ENCODE measurements at regions not wholly inside any gene's neighbourhood (a gene's known extent, or its start where the extent isn't known, plus 50 kb on each side); places are given as distances from the start of the nearest gene placed in this dataset.

GRCh38 chr20:6381887-6382286 lies 259.1 kb upstream of the FERMT1 start:
- Histone ChIP-seq H3K36me3 (no peaks in the 10 kb centered on the region), H3K4me3 (ENCODE audit: low read depth in 1 of 2, low read length in 1 of 2) (no peak overlapping the region), H3K9me3 (no peaks in the 10 kb centered on the region), H3K27ac (no peak overlapping the region), H3K4me1 (ENCODE audit: control insufficient read depth in 1 of 2, insufficient read depth in 1 of 2, low read depth in 1 of 2, low read length in 1 of 2) (no peaks in the 10 kb centered on the region), H3K27me3 (no peaks in the 10 kb centered on the region)
- TF ChIP-seq, protein P1, sequence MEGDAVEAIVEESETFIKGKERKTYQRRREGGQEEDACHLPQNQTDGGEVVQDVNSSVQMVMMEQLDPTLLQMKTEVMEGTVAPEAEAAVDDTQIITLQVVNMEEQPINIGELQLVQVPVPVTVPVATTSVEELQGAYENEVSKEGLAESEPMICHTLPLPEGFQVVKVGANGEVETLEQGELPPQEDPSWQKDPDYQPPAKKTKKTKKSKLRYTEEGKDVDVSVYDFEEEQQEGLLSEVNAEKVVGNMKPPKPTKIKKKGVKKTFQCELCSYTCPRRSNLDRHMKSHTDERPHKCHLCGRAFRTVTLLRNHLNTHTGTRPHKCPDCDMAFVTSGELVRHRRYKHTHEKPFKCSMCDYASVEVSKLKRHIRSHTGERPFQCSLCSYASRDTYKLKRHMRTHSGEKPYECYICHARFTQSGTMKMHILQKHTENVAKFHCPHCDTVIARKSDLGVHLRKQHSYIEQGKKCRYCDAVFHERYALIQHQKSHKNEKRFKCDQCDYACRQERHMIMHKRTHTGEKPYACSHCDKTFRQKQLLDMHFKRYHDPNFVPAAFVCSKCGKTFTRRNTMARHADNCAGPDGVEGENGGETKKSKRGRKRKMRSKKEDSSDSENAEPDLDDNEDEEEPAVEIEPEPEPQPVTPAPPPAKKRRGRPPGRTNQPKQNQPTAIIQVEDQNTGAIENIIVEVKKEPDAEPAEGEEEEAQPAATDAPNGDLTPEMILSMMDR (IDR thresholded peaks at IDR 0.05), result no peak

- TF ChIP-seq, protein P1 (IDR thresholded peaks at IDR 0.05), result no peak
- H3K4me1 ChIP-seq (ENCODE audit: control insufficient read depth in 1 of 2, insufficient read depth in 1 of 2, low read depth in 1 of 2, low read length in 1 of 2), result no peaks in the 10 kb centered on the region
- no peaks in the 10 kb centered on the region for H3K27me3 ChIP-seq
- H3K36me3 ChIP-seq, result no peaks in the 10 kb centered on the region
- no peak overlapping the region for H3K27ac ChIP-seq
- no peak overlapping the region for H3K4me3 ChIP-seq (ENCODE audit: low read depth in 1 of 2, low read length in 1 of 2)
- H3K9me3 ChIP-seq, result no peaks in the 10 kb centered on the region
Measured at GRCh38 chr20:6362245-6362644, 239.4 kb upstream of the FERMT1 start.

DNA sequence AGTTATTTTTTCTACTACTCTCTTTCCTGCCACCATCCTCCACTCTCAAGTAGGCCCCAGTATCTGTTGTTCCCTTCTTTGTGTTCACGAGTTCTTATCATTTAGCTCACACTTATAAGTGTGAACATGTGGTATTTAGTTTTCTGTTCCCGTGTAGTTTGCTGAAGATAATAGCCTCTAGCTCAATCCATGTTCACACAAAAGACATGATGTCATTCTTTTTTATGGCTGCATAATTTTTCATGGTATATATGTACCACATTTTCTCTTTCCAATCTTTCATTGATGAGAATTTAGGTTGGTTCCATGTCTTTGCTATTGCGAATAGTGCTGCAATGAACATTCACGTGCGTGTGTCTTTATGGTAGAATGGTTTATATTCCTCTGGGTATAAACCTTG lies 237.9 kb upstream of the FERMT1 start:
- TF ChIP-seq, protein P1 (IDR thresholded peaks at IDR 0.05), result no peak
- Histone ChIP-seq H3K36me3 (no peaks in the 10 kb centered on the region), H3K4me3 (ENCODE audit: low read depth in 1 of 2, low read length in 1 of 2) (no peak overlapping the region), H3K4me1 (ENCODE audit: control insufficient read depth in 1 of 2, insufficient read depth in 1 of 2, low read depth in 1 of 2, low read length in 1 of 2) (no peaks in the 10 kb centered on the region), H3K27ac (no peak overlapping the region), H3K9me3 (no peaks in the 10 kb centered on the region), H3K27me3 (no peaks in the 10 kb centered on the region)

DNA sequence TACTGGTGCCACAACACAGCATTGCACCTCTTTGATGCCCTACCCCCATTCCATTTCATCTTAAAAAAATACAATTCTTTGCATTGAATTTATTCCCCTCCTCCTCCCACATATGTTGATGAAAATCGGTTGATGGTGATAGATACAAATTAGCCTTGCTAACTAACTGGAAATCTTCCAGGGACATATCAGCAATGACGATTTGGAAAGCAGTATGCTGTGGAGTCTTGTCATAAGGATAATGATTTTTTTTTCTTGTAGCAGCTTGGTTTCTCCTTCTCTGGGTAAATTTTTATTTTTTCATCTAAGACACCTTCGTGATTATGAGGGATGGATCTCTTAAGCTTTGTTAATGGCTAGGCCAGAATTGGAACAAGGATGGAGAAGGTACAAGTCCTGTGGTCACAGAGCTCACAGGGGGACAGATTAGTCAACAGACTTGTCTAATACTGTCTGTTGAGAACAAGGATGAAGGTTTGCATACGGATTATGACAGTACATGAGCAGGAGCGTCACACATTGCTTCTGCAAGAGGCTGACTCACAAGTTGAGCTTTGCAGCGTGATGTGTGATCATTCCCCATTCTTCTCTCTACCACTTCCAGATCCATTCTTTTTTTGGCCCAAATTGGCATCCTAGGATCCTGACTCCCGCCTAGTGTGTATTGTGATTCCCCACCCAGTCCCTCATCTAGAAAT lies 233.1 kb upstream of the FERMT1 start:
- Histone ChIP-seq H3K27me3 (no peaks in the 10 kb centered on the region), H3K27ac (no peak overlapping the region), H3K9me3 (no peaks in the 10 kb centered on the region), H3K36me3 (no peaks in the 10 kb centered on the region), H3K4me3 (ENCODE audit: low read depth in 1 of 2, low read length in 1 of 2) (no peak overlapping the region), H3K4me1 (ENCODE audit: control insufficient read depth in 1 of 2, insufficient read depth in 1 of 2, low read depth in 1 of 2, low read length in 1 of 2) (no peaks in the 10 kb centered on the region)
- TF ChIP-seq, protein P1 (IDR thresholded peaks at IDR 0.05), result no peak

- TF ChIP-seq, protein P1 (IDR thresholded peaks at IDR 0.05), result no peak
Measured at GRCh38 chr20:6348908-6349307, 226.1 kb upstream of the FERMT1 start.

More at GRCh38 chr20:6348908-6349307, 226.1 kb upstream of the FERMT1 start:
- no peaks in the 10 kb centered on the region for H3K4me1 ChIP-seq (ENCODE audit: control insufficient read depth in 1 of 2, insufficient read depth in 1 of 2, low read depth in 1 of 2, low read length in 1 of 2)
- no peaks in the 10 kb centered on the region for H3K27me3 ChIP-seq
- H3K36me3 ChIP-seq, result no peaks in the 10 kb centered on the region
- no peak overlapping the region for H3K4me3 ChIP-seq (ENCODE audit: low read depth in 1 of 2, low read length in 1 of 2)
- H3K27ac ChIP-seq, result no peak overlapping the region
- H3K9me3 ChIP-seq, result no peaks in the 10 kb centered on the region

Data from neutrophil (primary cell).